Epidermal melanocyte (primary cell): ENCODE measurements at regions not wholly inside any gene's neighbourhood (a gene's known extent, or its start where the extent isn't known, plus 50 kb on each side); places are given as distances from the start of the nearest gene placed in this dataset.

Experiments used
- DNase-seq: peaks from one replicate; pipeline ENCODE4 v3.0.0; 2011; ENCODE audit warnings: low spot score; ENCODE audit not compliant: insufficient read length

- DNase-seq, result no peak
Observed at GRCh38 chr14:100436745-100437406, 113.7 kb downstream of the SLC25A47 start.

GRCh38 chr14:100438271-100438670, 115.1 kb downstream of the SLC25A47 start:
- DNase-seq, result no peak

- no peak for DNase-seq
Observed at GRCh38 chr14:100438678-100439592, 115.8 kb downstream of the SLC25A47 start.

GRCh38 chr14:100439781-100440180, 116.6 kb downstream of the SLC25A47 start:
- DNase-seq, result no peak

GRCh38 chr14:100440207-100440631, 117.1 kb downstream of the SLC25A47 start:
- DNase-seq, result no peak

GRCh38 chr14:100440758-100441203, 117.6 kb downstream of the SLC25A47 start:
- DNase-seq, result no peak

- DNase-seq, result no peak
Observed at GRCh38 chr14:100441271-100441947, 118.3 kb downstream of the SLC25A47 start.

- DNase-seq, result no peak
Observed at GRCh38 chr14:100442036-100442435, 118.9 kb downstream of the SLC25A47 start.

GRCh38 chr14:100442498-100443490, 119.7 kb downstream of the SLC25A47 start:
- no peak for DNase-seq

GRCh38 chr14:100443603-100444002, 120.5 kb downstream of the SLC25A47 start:
- DNase-seq, result no peak

GRCh38 chr14:100445436-100446088, 122.4 kb downstream of the SLC25A47 start:
- no peak for DNase-seq

GRCh38 chr14:100446572-100446971, 123.4 kb downstream of the SLC25A47 start:
- DNase-seq, result no peak

- DNase-seq, result no peak
Observed at GRCh38 chr14:100448376-100448775, 125.2 kb downstream of the SLC25A47 start.

GRCh38 chr14:100449225-100449987, 126.3 kb downstream of the SLC25A47 start:
- no peak for DNase-seq

GRCh38 chr14:100450049-100450448, 126.9 kb downstream of the SLC25A47 start:
- DNase-seq, result no peak

GRCh38 chr14:100450736-100451135, 127.6 kb downstream of the SLC25A47 start:
- DNase-seq, result no peak

GRCh38 chr14:100451264-100451663, 128.1 kb downstream of the SLC25A47 start:
- no peak for DNase-seq

- no peak for DNase-seq
Observed at GRCh38 chr14:100453930-100454329, 130.8 kb downstream of the SLC25A47 start.

- no peak for DNase-seq
Observed at GRCh38 chr14:100454437-100454836, 131.3 kb downstream of the SLC25A47 start.
